ENCODE measurements at regions not wholly inside any gene's neighbourhood (a gene's known extent, or its start where the extent isn't known, plus 50 kb on each side); places are given as distances from the start of the nearest gene placed in this dataset.

DNA sequence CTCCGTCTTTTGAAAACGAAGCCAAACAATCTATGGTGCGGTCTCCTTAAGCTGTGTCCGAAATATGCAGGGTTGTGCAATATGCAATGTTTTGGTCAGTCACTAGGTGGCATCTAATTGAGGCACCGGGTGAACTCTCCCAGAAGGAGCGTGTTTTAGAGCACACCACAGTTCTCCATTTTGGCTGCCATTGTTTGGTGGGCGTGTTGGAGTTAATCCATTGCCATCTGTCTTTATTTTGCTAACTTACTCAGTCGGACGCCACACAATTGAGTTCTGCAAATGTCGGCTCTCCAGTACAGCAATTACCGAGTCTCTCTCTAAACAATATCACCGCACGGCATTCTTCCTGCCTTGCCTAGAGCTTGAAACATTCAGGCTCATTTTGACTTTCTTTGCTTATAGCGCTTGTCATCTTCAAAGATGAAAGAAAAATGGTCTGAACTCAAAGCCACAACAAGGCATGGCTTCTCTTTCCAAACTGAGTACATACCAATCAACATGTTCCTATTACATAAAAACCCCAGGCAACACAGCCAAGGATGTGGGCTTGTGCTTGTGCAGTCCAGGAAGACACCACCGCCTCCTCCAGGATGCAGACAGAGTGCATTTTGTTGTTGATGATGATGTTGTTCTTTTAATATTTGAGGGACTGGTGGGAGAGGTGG lies 182.0 kb upstream of the SERP2 start:
- DNase-seq, result peak; percentile 76

DNA sequence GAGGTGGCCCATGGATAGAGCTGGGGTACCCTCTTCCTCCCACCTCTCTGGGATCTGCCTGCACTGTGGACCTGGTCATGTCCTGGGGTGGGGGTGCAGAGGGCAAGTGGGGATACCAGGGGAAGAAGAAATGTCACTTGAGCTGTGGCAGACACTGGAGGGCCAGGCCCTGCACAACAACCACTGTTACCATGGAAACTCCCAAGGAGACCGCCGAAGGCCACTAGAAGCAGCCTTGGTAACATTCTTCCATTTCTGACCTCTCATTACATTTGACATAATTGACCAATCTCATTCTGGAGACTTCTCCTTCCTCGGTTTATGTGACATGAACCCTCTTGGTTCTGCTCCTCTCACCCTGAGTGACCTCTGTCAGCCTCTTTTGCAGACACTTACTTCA lies 179.9 kb upstream of the SERP2 start:
- no peak for DNase-seq

DNA sequence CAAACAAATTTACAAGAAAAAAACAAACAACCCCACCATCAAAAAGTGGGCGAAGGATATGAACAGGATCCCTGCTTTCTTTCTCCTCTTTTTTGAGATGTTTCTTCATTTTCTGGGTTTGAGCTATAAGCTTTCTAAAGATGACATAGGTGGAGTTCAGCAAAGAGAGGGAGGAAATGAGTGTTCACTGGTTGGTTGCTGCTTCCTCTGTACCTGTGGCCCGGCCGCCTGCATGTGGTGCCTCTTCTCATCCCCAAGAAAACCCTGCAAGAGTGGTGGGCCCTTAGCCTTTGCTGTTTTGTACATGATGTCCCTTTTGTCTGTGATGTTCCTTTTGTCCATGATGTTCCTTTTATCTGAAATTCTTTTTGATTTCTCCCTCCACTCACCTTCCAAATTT lies 178.4 kb upstream of the SERP2 start:
- no peak for DNase-seq

DNA sequence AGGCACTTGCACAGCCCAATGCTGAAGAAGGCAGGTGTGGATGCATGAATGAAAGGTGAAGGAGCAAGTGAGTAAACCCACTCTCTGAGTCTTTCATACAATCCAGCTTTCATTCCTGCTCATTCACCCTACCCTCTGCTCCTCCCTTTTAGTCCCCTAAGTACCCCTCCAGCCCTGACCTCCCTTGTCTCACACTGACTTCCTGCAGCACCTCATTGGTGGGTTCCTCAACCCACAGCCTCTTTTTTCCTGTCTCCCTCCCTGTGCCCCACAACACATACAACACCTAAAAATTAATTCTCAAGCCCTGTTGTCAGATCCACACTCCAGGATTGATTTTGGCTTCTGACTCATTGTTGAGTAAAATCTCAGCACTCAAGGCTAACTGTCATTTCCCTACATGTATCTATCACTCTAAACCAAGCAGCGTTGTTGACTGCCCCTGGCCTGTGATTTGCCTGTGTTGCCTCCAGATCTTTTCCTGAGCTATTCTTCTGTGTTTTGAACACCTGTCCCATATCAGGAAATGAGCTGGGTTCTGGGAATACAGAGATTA lies 177.3 kb upstream of the SERP2 start:
- no peak for DNase-seq

DNA sequence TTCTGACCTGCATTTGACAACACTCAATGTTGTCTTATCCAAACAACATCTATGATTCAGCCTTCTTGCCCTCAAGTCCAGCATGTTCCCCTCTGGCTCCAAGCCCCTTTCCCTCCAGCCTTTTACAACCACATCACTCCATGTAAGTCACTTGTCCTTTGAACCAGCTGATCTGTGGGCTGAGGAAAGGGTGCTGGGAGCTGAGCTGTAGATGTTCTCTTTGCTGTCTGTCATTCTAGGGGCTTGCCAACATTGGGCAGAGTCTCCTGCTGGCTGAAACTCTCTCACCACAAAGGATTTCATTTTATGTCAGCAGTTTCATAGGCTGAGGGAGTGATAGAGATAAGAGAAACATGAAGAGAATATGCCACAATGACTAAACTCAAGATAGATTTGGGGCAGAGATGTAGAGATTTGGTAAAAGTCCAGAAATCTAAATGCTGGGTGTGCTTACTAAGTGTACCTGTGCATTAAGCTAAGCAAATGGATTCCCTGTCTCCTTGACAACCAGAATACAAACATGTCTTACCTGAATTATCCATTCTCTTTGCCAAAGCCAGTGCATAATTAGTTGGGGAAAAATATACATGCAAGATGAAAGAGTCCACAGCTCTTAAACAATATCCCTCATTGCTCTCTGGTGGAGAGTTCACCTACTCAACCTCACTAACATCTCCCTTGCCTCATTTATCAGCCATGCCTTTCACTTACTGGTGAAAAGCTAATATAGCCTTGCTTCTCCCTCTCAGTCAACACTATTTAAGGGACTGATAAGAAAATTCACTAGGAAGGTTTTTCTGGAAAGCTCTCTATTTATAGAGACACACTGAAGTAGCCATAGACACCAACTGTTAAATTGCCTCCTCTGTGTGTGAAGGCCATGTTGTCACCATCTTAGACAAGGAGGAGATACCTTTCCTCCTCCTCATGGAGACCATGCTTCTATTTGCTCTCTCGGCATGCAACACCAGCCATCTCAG lies 175.5 kb upstream of the SERP2 start:
- DNase-seq, result peak; percentile 50

DNA sequence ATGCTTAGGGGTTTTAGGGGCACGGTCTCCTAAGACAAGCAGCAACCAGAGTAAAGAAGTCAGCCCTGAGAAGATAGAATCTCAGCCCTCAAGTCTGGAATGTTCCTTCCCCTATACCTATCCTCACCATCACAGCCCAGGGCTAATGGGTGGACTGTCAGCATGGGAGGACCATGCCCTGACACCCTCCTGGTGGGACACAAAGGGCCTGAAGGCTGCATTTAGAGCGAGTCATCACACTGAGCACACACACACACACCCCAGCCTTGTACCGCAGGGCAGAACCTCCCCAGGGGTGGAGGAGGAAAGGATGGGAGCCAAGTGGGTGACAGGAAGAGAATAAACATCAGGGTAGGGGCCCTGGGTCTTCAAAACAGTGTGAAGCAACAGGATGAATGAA lies 174.8 kb upstream of the SERP2 start:
- no peak for DNase-seq

DNA sequence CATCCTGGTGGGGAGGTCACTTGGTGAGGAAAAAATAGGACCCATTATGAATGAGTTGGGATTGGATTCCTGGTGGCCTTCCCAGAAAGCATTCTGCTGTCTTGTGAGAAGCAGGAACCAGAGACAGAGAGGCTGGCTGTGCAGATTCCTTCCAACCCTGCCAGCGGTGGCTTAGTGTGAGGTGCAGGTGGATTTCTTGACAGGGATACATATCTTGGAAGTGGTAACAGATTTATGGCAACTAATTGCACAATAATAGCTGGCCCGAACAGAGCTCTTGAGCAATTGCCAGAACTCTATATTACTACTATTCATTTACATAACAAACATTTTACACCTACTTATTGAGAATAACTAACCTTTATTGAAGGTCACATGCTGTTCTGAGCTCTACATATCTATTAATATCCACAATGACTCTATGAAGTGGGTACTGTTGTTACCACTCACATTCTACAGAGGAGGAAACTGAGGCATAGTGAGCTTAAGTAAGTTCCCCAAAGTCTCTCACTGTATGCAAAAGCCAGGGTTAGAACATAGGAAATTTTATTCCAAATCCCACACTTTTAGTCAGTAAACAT lies 173.9 kb upstream of the SERP2 start:
- no peak for DNase-seq

DNA sequence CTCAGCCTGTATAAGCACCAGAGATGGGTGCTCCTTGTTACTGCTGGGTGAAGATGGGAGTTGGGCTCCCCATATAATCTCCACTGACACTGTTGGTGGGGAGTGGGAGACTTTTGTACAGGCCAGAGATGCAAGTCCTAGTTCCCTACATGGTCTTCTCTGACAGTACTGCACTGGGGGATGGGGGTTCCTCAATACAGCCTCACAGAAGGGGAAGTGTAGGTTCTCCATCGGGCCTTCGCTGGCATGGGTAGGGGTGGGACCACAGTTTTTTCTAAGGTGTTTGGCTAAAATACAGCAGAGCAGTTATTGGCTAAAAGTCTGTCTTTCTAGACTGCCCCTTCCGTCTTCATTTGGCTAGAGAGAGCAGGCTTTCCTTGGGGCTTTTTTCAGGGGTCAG lies 167.2 kb upstream of the SERP2 start:
- peak; percentile 50 for DNase-seq

DNA sequence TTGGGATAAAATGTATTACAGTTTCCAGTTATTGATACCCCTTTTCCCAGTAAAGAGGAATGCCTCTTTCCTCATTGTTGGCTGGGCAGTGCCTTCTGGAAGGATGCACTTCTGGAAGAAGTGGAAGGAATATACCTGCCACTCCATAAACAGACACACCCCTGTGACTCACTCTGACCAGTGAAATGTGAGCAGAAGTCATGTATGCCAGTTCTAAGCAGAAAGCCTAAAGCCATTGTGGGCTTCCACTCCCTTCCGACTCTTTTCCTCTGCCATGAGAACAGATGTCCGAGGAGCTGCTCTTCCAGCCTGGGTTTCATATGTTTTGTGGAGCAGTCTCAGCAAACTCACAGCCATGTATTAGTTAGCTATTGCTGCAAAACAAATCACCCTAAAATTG lies 166.1 kb upstream of the SERP2 start:
- DNase-seq, result no peak

DNA sequence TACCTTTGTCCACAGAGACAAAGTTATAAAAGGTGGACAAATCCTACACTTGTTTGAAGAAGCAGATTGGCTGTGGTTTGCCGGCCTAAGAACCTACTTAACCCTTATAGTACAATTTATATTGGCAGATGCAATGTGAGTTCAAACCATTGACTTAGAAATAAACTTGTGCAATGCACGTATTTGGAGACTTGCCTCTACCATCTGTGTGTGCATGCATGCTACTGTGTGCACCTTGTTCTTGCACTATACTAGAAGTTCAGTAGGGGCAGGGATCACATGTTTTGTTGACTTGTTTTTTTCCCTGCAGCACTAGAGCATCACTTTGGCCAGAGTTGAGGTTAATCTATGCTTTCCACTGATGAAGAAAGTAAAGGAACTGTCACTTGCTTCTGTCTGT lies 163.1 kb upstream of the SERP2 start:
- DNase-seq, result no peak

DNA sequence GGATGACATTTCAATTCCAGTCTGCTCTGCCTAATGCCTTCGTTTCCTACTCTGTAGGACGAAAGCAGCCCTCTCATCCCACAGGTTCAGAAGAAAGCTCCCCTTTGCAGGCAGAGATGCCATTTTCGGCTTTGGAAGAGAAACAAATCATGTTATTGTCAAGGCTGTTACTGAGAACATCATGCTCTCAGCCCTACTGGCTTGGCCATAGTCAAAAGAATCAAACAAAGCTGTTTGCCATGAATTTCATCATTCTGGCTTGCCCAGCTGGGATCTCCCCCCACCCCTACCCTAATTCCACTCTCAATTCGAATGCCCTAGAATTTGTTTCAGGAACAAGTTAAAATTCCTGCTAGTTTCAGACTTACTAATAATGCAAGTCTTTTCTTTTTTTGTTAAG lies 162.3 kb upstream of the SERP2 start:
- no peak for DNase-seq

DNA sequence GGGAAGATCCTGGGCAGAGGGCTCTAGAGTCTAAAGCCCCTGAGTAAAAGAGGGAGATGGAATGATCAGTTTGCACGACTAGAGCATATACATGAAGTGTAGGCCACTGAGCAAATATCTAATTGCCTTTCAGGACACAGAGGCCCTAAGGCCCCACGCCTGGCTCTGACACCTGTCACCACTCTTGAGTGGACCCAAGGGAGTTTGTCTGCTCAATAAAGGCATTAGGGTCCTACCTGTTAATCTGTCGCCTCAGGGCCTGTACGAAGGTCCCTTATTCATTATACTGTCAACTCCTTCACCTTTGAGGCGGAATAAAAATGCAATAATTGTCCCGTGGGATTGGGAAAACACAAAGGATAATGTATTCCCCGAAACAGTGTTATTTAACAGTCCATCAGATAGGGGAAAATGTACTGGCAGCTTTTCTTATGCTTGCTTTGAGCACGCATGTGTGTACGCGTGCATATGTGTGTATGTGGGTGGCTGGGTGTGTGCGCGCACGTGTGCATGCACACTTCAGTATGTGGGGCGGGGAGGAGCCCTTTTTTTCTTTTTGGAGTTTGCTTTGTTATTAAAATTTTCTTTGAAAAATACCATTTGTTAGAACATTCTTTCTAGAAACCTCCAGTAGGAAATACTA lies 161.8 kb upstream of the SERP2 start:
- DNase-seq, result no peak

DNA sequence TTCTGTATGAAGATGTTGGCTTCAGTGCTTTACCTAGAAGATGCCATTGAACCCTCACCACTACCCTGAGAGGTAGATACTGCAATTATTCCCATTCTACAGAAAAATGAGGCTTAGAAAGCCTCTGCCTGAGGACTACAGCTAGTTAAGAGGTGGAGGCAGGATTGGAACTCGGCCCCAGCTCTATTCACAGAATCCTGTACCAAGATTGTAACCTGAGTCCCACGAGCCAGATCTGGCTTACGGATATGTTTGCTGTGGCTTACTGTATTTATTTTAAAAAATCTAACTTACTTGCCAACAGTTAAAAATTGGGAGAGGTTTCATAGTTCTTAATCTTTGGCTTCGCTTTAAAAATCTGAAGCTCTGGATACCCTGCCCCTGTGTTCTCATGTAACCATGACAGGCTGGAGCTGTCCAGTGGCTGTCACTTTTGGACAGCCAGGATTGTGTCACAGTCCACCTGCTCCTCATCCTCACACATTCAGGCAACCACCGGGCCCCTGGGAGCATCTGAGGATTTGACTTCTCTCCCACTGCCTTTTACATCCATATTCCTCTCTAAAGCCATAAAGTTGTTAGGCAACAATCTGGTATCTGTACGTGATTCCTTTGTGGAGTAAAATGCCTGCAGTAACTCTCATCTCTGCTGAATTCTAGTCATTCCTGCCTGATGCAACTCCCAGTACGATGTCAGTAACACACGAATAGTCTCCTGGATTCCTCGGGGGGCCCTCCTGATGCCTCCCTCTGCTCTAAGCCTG lies 160.8 kb upstream of the SERP2 start:
- DNase-seq, result no peak

DNA sequence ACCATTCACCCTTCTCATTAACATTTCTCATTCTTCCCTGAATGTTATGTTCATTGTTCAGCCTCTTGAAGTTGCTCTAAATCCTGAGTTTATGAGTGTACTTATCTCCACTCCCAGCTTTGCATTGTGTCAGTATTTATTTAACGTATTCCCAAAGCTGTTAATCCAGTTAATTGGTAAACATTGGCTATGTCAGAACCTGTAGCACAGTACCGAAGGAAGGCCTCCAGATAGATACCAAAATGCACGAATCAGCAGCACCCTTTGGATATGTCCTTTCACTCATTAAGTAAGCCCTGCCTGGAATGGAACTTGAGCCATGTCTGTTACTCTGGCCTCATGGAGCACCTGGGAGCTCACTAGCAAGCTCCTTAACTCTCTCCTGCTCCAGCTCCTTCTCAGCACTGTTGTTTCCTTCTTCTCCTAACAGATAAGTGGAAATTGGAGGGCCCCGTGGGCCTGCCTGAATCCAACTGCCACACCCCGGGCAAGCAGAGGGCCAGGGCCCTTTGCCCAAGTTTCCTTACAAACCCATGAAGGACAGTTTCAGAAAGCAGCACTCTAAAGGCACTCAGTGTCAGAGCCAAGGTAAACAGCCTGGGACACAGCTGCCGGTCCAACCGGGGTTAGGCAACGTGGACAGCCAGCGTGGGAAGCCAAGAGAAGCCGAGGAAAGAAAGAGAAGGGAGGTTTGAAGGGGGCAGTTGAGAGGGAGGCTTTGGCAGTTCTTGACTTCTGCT lies 155.0 kb upstream of the SERP2 start:
- DNase-seq, result no peak

DNA sequence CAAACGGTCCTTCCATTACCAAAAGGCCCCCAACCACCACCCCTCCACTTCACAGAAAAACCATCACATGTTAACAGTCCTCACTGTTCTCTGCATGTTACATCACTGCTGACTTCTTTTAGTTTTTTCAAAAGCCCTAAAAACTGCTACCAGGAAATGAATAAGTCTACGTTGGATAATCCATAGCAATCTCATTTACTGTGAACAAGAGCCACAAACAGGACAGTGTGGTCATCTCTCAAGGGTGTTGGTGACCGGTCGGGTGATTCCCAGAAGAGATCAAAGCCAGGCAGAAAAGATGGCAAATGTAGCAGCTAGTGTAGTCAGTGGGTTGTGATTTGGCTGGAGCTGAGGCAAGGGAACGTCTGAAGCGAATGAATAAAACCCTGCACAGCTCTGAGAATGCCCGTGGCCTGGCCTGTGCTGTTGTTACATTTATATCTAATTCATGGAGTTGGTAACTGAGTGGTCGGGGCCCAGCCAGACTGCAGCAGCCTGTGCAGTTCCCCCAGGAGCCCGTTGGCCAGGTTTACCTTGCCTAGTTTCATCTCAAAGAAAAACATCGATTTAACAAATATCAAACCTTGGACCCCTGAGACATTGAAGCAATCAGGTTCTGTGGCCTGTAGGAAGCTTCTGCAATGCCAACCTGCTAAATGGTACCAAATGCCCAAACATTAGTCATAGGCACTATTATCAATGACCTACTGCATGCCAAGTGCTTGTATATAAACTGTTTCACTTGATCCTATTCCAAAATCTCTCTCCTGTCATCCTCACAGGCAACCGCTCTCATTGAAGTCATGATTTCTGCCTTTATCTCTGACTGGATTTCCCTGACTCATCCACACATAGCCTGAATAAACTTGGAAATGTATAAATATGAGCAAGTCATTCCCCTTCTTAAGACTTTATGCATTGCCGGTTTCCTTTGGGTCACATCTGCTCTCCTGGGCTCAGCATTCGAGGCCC lies 153.8 kb upstream of the SERP2 start:
- no peak for DNase-seq

DNA sequence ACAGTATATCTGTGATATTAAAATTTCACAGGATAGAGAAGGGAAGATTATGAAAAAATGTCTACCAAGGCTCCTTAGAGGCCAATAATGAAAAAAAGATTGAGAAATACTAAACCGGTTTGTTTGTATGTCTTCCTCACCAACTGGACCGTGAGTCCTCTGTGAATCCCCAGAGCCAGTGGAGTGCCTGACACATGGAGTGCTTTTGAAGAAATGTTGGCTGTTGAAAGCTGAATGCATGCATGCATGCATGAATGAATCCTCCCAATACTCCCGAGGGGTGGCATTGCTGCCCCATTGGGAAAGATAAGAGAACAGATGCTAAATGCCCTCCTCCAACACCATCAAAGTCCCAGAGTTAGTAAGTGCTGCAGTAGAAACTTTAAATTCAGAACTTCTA lies 152.7 kb upstream of the SERP2 start:
- DNase-seq, result no peak

DNA sequence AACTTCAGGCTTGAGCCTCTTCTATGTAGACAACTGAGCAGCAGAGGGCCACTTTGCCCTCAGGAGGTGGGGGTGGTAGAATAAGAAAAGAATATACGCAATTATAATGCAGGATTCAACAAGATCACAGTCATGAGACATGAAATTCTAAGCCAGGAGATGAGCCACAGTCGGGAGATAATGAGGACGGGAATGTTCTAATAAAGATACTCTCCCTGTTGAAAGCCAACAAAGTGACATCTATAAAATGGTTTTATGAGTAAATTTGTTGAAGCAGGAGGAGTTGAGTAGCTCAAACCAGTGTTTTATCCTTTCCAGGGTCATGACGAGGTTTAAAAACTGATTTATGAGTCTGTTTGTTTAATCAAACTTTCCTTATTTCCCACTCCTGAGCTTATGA lies 152.0 kb upstream of the SERP2 start:
- no peak for DNase-seq

DNA sequence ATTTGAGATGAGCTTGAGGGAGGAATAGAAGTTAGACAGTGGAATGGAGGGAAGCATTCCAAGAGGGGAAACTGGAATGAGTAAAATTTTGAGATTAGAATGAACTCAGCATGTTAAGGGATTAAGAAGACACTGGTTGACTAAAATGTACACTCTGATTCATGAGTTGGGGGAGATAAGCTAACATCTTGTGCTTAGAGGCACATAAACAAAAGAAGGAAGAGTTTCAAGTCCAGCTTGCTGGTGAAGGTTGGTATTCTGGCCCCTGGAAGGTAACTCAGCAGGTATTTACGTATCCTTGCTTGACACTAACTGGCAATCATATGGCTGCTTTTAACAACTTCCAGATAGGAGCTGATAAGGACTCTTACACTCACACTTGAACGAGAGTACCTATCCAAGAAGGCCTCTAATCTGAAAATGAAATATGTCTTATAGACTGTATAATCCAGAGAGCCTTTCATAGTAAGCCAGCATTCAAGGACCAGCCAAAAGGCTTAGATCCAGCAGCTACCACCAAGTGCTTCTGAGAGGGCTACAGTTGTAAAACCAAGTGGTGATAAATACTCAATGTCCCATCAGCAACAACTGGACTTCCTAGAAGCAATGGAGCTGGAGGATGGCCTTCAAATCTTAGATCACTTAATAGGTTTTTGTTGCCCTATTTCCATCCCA lies 149.7 kb upstream of the SERP2 start:
- no peak for DNase-seq

DNA sequence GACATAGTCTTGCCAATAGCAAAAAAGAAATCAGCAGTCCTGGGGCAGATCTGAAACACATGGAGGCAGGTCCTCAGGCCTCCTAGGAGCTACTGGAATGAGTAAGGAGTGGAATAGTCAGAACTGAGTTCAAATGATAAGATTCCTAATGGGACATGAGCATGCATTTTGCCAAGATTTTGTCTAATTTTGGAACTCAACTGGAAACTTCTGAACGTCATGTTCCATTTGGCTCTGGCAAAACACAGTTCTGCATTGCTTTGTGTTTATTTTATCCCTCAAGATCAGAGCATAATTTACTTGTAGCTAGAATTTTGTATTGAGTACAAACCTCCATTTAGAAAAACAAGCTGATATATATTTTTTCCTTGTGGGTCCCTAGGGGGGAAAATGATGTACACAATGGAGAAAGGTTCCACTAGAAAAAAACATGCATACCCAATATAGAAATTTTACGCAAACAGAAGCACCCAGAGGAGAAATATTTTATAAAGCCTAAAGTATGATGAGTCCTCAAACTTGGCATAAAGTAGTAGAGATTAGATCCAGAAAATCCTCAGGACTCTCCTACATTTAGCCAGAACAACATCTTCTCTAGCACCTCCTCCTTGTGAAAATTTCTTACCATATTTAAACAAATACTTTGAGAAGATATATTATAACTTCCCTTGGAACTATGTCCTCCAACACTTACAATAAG lies 149.0 kb upstream of the SERP2 start:
- no peak for DNase-seq

All from hematopoietic multipotent progenitor cell treated with erythropoietin and hydrocortisone succinate and interleukin-3 and kit ligand, for 6 days (in vitro differentiated cells).